HepG2 (cell line): ENCODE measurements at regions not wholly inside any gene's neighbourhood (a gene's known extent, or its start where the extent isn't known, plus 50 kb on each side); places are given as distances from the start of the nearest gene placed in this dataset.

ENCODE experiments used
- ATAC-seq: fragments of 200-7000 bp; cut with Tn5 transposase; 3 replicates; pipeline ENCODE4 v1.9.1; 2020; ENCODE audit warnings: mild to moderate bottlenecking, moderate library complexity
- BruUV-seq: library from RNA; stranded (reverse); fragments of 400-500 nt; replicated peaks from 2 replicates; lab custom pipeline; 2021; lab: Mats Ljungman, UMichigan
- CTCF ChIA-PET: fragments of 300-600 bp; formaldehyde crosslinking; extraction: SDS; loops from one replicate; lab custom pipeline; 2021; ENCODE audit warnings: low total read pairs, inconsistent platforms, low intra/inter-chr PET ratio; lab: Yijun Ruan, JAX
- POLR2A ChIA-PET: fragments of 350-600 bp; sonication (Branson Sonifier 250); formaldehyde crosslinking; loops from one replicate; lab custom pipeline; 2020; ENCODE audit warnings: antibody characterized with exemption, inconsistent platforms; lab: Yijun Ruan, JAX
- DNase-seq: peaks from one replicate; pipeline ENCODE4 v3.0.0-alpha.2; 2015; ENCODE audit warnings: low spot score
- FAIRE-seq: peaks from 3 replicates; lab custom pipeline; 2011; peaks lifted over from hg19 to GRCh38; lab: Jason Lieb, UNC
- H2AFZ ChIP-seq: one replicate; pipeline ENCODE4 v1.6.1; 2011; ENCODE audit warnings: low read length, inconsistent platforms
- H3K27ac ChIP-seq: fragments of 300-600 bp; 3 replicates; pipeline ENCODE4 v1.8.0; 2011; ENCODE audit warnings: mixed run types, mild to moderate bottlenecking, mixed read lengths, low read length, inconsistent platforms; ENCODE audit not compliant: insufficient read depth; ENCODE audit errors: extremely low read length
- H3K27me3 ChIP-seq, 2 experiments: fragments of 200-600 bp in 1 of 2; 2 replicates in 1 of 2; 3 replicates in 1 of 2; pipeline versions ENCODE4 v1.6.0 to v1.8.0; 2011; ENCODE audit warnings: low read length in 2 of 2, mild to moderate bottlenecking in 2 of 2, moderate library complexity in 2 of 2, inconsistent platforms in 1 of 2; ENCODE audit not compliant: insufficient read depth in 2 of 2, control insufficient read depth in 1 of 2
- H3K36me3 ChIP-seq, 2 experiments: fragments of 200-600 bp in 1 of 2; replicated peaks in 1 of 2; 2 replicates in 1 of 2; 3 replicates in 1 of 2; pipeline versions ENCODE4 v1.5.1 to v1.8.0; 2011; ENCODE audit warnings: low read length in 2 of 2, inconsistent platforms in 1 of 2; ENCODE audit not compliant: insufficient read depth in 2 of 2, control insufficient read depth in 1 of 2
- H3K4me1 ChIP-seq: 2 replicates; pipeline ENCODE4 v1.5.1; 2012; ENCODE audit warnings: low read length, inconsistent platforms; ENCODE audit not compliant: insufficient read depth
- H3K4me2 ChIP-seq: 2 replicates; pipeline ENCODE4 v1.6.0; 2011; ENCODE audit warnings: low read depth, low read length, inconsistent platforms
- H3K4me3 ChIP-seq, 3 experiments: fragments of 200-600 bp in 1 of 3; sonication (generic), shearing (Covaris generic) in 1 of 3; replicated peaks in 1 of 3; 2 replicates each; pipeline ENCODE4 v1.5.1; 2011 to 2016; ENCODE audit warnings: low read length in 3 of 3, inconsistent platforms in 2 of 3, low read depth in 2 of 3, mild to moderate bottlenecking in 2 of 3, control low read depth in 1 of 3, mixed read lengths in 1 of 3; ENCODE audit not compliant: insufficient read depth in 1 of 3
- H3K79me2 ChIP-seq: one replicate; pipeline ENCODE4 v1.6.1; 2011; ENCODE audit warnings: low read length, inconsistent platforms; ENCODE audit not compliant: insufficient read depth
- H3K9ac ChIP-seq: 2 replicates; pipeline ENCODE4 v1.6.0; 2011; ENCODE audit warnings: mild to moderate bottlenecking, low read depth, low read length, inconsistent platforms; ENCODE audit not compliant: insufficient read depth
- H3K9me3 ChIP-seq: 2 replicates; pipeline ENCODE4 v1.5.1; 2012; ENCODE audit warnings: mild to moderate bottlenecking, low read length
- H4K20me1 ChIP-seq: 2 replicates; pipeline ENCODE4 v1.6.0; 2011; ENCODE audit warnings: inconsistent platforms, mild to moderate bottlenecking, low read length, moderate library complexity; ENCODE audit not compliant: insufficient read depth
- ARNT2 ChIP-seq: sonication (generic); formaldehyde crosslinking; IDR thresholded peaks from 2 replicates; pipeline ENCODE4 v1.8.0; 2022; ENCODE audit warnings: mild to moderate bottlenecking, low read depth, missing genetic modification reagents, moderate library complexity
- BATF2 ChIP-seq: sonication (generic); formaldehyde crosslinking; IDR thresholded peaks from 2 replicates; pipeline ENCODE4 v1.8.0; 2022; ENCODE audit warnings: mild to moderate bottlenecking, missing genetic modification reagents, moderate library complexity
- DPF2 ChIP-seq: sonication (generic); formaldehyde crosslinking; IDR thresholded peaks from 2 replicates; pipeline ENCODE4 v1.4.0; 2020; ENCODE audit warnings: mild to moderate bottlenecking, low read depth, missing genetic modification reagents, borderline replicate concordance
- ETS1 ChIP-seq: sonication (generic); formaldehyde crosslinking; IDR thresholded peaks from 2 replicates; pipeline ENCODE4 v1.4.0; 2020; ENCODE audit warnings: missing genetic modification reagents
- JUNB ChIP-seq: sonication (generic); formaldehyde crosslinking; IDR thresholded peaks from 2 replicates; pipeline ENCODE4 v1.8.0; 2022; ENCODE audit warnings: missing genetic modification reagents, mild to moderate bottlenecking, borderline replicate concordance
- NR3C1 ChIP-seq: sonication (generic); formaldehyde crosslinking; IDR thresholded peaks from 2 replicates; pipeline ENCODE4 v1.4.0; 2020; ENCODE audit warnings: missing genetic modification reagents
- RFX1 ChIP-seq: fragments of 450-650 bp; IDR thresholded peaks from 2 replicates; pipeline ENCODE4 v1.6.1; 2017
- TEAD3 ChIP-seq: optimal IDR thresholded peaks from 2 replicates; pipeline ENCODE3; 2016; ENCODE audit warnings: borderline replicate concordance
- U2AF1 ChIP-seq: fragments of 200-400 bp; formaldehyde crosslinking; optimal IDR thresholded peaks from 2 replicates; pipeline ENCODE3; 2017; ENCODE audit warnings: mild to moderate bottlenecking, low read depth, low read length
- ZFP1 ChIP-seq: IDR thresholded peaks from 2 replicates; pipeline ENCODE4 v1.6.1; 2016
- ZHX1 ChIP-seq: sonication (generic); formaldehyde crosslinking; IDR thresholded peaks from 2 replicates; pipeline ENCODE4 v1.8.1; 2022; ENCODE audit warnings: low read depth, mild to moderate bottlenecking, missing genetic modification reagents
- ZNF143 ChIP-seq: sonication (generic); formaldehyde crosslinking; IDR thresholded peaks from 2 replicates; pipeline ENCODE4 v1.4.0; 2020; ENCODE audit warnings: missing genetic modification reagents
- ZNF253 ChIP-seq: sonication (generic); formaldehyde crosslinking; IDR thresholded peaks from 2 replicates; pipeline ENCODE4 v1.8.0; 2022; ENCODE audit warnings: mild to moderate bottlenecking, missing genetic modification reagents, borderline replicate concordance
- ZNF44 ChIP-seq: sonication (generic); formaldehyde crosslinking; IDR thresholded peaks from 2 replicates; pipeline ENCODE4 v1.5.1; 2020; ENCODE audit warnings: mild to moderate bottlenecking, missing genetic modification reagents
- ZNF501 ChIP-seq: sonication (generic); formaldehyde crosslinking; IDR thresholded peaks from 2 replicates; pipeline ENCODE4 v1.5.1; 2020; ENCODE audit warnings: mild to moderate bottlenecking, moderate library complexity, missing genetic modification reagents
- ZNF564 ChIP-seq: sonication (generic); formaldehyde crosslinking; IDR thresholded peaks from 2 replicates; pipeline ENCODE4 v1.8.1; 2023; ENCODE audit warnings: mild to moderate bottlenecking, missing genetic modification reagents
- ZNF674 ChIP-seq: sonication (generic); formaldehyde crosslinking; IDR thresholded peaks from 2 replicates; pipeline ENCODE4 v1.5.0; 2020; ENCODE audit warnings: low read depth, mild to moderate bottlenecking, missing genetic modification reagents
- ZNF780A ChIP-seq: sonication (generic); formaldehyde crosslinking; IDR thresholded peaks from 2 replicates; pipeline ENCODE4 v1.8.0; 2022; ENCODE audit warnings: mild to moderate bottlenecking, missing genetic modification reagents, moderate library complexity
- ZSCAN9 ChIP-seq: IDR thresholded peaks from 2 replicates; pipeline ENCODE4 v1.6.1; 2016; ENCODE audit warnings: borderline replicate concordance
- WGBS: methylation state at CpG from one replicate; pipeline ENCODE4 v1.1.6; 2017; ENCODE audit warnings: low lambda C conversion rate; 5-methylcytosine and 5-hydroxymethylcytosine counted together
- in situ Hi-C: cut with HindIII; loops from 2 replicates; pipeline ENCODE4 v1.10.0; 2017; ENCODE audit warnings: low pct_unique_long_range_greater_than_20kb; ENCODE audit not compliant: extremely low pct_ligation_motif_present
- intact Hi-C: fragments of 100-400 bp; cut with micrococcal nuclease; formaldehyde crosslinking; loops from one replicate; pipeline ENCODE4 v1.10.0; 2022; ENCODE audit not compliant: unreplicated experiment
- TF ChIP-seq, protein P1 (sequence below): sonication (generic); formaldehyde crosslinking; IDR thresholded peaks from 2 replicates; pipeline ENCODE4 v1.4.0; 2020; ENCODE audit warnings: mild to moderate bottlenecking, missing genetic modification reagents
- TF ChIP-seq, protein P2 (sequence below): sonication (generic); formaldehyde crosslinking; IDR thresholded peaks from 2 replicates; pipeline ENCODE4 v1.8.1; 2023; ENCODE audit warnings: mild to moderate bottlenecking, missing genetic modification reagents, borderline replicate concordance

- TF ChIP-seq BATF2 (CRISPR knock-in tag): no peak
- TF ChIP-seq ZNF253: no peak
- no peak for TF ChIP-seq DPF2 (CRISPR knock-in tag)
- TF ChIP-seq, all 625 proteins: peak for 0
Measured at GRCh38 chr20:12276011-12276673, 358.4 kb downstream of the BTBD3 start (continued).

- Histone ChIP-seq H3K4me2 (no peak overlapping the region), H3K9me3 (peaks cover 10% of the 10 kb centered on the region), H3K36me3 (no peaks in the 10 kb centered on the region), H3K9ac (no peak overlapping the region), H3K4me1 (no peaks in the 10 kb centered on the region), H2AFZ (no peak overlapping the region), H3K4me3 (no peak overlapping the region), H3K27ac (no peak overlapping the region), H3K27me3 (no peaks in the 10 kb centered on the region), H4K20me1 (no peaks in the 10 kb centered on the region), H3K79me2 (no peaks in the 10 kb centered on the region)
- intact Hi-C loops (no loop called here), in situ Hi-C loops (no loop called here)
- TF ChIP-seq U2AF1: no peak
- TF ChIP-seq ARNT2 (CRISPR knock-in tag): no peak
- TF ChIP-seq JUNB (CRISPR knock-in tag): no peak
- TF ChIP-seq ZNF674 (CRISPR knock-in tag): no peak
- no peak for TF ChIP-seq ZNF44
- TF ChIP-seq ZSCAN9 (CRISPR knock-in tag): no peak
- no peak for TF ChIP-seq RFX1
- no peak for TF ChIP-seq ZNF143 (CRISPR knock-in tag)
- no peak for TF ChIP-seq TEAD3 (CRISPR knock-in tag)
- no peak for TF ChIP-seq ZNF564 (CRISPR knock-in tag)
- TF ChIP-seq, protein P1, sequence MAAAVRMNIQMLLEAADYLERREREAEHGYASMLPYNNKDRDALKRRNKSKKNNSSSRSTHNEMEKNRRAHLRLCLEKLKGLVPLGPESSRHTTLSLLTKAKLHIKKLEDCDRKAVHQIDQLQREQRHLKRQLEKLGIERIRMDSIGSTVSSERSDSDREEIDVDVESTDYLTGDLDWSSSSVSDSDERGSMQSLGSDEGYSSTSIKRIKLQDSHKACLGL (CRISPR knock-in tag): no peak
- TF ChIP-seq ZNF780A: no peak
- no peak for TF ChIP-seq NR3C1 (CRISPR knock-in tag)
- TF ChIP-seq ZFP1 (CRISPR knock-in tag): no peak
- no peak for TF ChIP-seq ETS1
- TF ChIP-seq ZNF501 (CRISPR knock-in tag): no peak
- TF ChIP-seq ZHX1 (CRISPR knock-in tag): no peak
- TF ChIP-seq, protein P2, sequence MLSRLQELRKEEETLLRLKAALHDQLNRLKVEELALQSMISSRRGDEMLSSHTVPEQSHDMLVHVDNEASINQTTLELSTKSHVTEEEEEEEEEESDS (CRISPR knock-in tag): no peak
- CTCF ChIA-PET: no interaction called here
- POLR2A ChIA-PET: no interaction called here
- 0% methylated on average over 2 of the region's 2 CpGs for WGBS
- ATAC-seq (no peak), FAIRE-seq (no peak), DNase-seq (no peak)
- no TSS peak for BruUV-seq
Measured at GRCh38 chr20:12287575-12287974, 369.9 kb downstream of the BTBD3 start.
